HG02938 (cell line): ENCODE measurements at regions not wholly inside any gene's neighbourhood (a gene's known extent, or its start where the extent isn't known, plus 50 kb on each side); places are given as distances from the start of the nearest gene placed in this dataset.

Experiments
- ATAC-seq: cut with Tn5 transposase; IDR thresholded peaks from one replicate; pipeline ENCODE4 v1.9.1; 2021; ENCODE audit warnings: mild to moderate bottlenecking, moderate library complexity; ENCODE audit not compliant: unreplicated experiment

GRCh38 chr11:127219704-127220103 lies 219.1 kb upstream of the KIRREL3 start:
- ATAC-seq, result no peak

- ATAC-seq, result no peak
Measured at GRCh38 chr11:127218275-127218608, 217.7 kb upstream of the KIRREL3 start.

- ATAC-seq, result no peak
Measured at GRCh38 chr11:127217452-127218274, 217.1 kb upstream of the KIRREL3 start.

- no peak for ATAC-seq
Measured at GRCh38 chr11:127205688-127206217, 205.2 kb upstream of the KIRREL3 start.

GRCh38 chr11:127203490-127203889 lies 202.9 kb upstream of the KIRREL3 start:
- ATAC-seq, result no peak

GRCh38 chr11:127202105-127202504 lies 201.5 kb upstream of the KIRREL3 start:
- ATAC-seq, result no peak

- no peak for ATAC-seq
Measured at GRCh38 chr11:127199306-127199801, 198.8 kb upstream of the KIRREL3 start.

- no peak for ATAC-seq
Measured at GRCh38 chr11:127195501-127196120, 195.0 kb upstream of the KIRREL3 start.

- no peak for ATAC-seq
Measured at GRCh38 chr11:127194521-127194920, 194.0 kb upstream of the KIRREL3 start.

GRCh38 chr11:127193950-127194349 lies 193.4 kb upstream of the KIRREL3 start:
- ATAC-seq, result no peak

- ATAC-seq, result no peak
Measured at GRCh38 chr11:127191689-127192088, 191.1 kb upstream of the KIRREL3 start.

- no peak for ATAC-seq
Measured at GRCh38 chr11:127191261-127191660, 190.7 kb upstream of the KIRREL3 start.

- no peak for ATAC-seq
Measured at GRCh38 chr11:127182586-127183203, 182.1 kb upstream of the KIRREL3 start.

GRCh38 chr11:127157225-127157624 lies 156.7 kb upstream of the KIRREL3 start:
- ATAC-seq, result no peak

- no peak for ATAC-seq
Measured at GRCh38 chr11:127149410-127149809, 148.8 kb upstream of the KIRREL3 start.

GRCh38 chr11:127143251-127143650 lies 142.7 kb upstream of the KIRREL3 start:
- ATAC-seq, result no peak

GRCh38 chr11:127138613-127139012 lies 138.0 kb upstream of the KIRREL3 start:
- no peak for ATAC-seq

GRCh38 chr11:127137771-127138280 lies 137.3 kb upstream of the KIRREL3 start:
- ATAC-seq, result no peak

GRCh38 chr11:127136438-127136837 lies 135.9 kb upstream of the KIRREL3 start:
- no peak for ATAC-seq

- ATAC-seq, result no peak
Measured at GRCh38 chr11:127135256-127135655, 134.7 kb upstream of the KIRREL3 start.

GRCh38 chr11:127133061-127133460 lies 132.5 kb upstream of the KIRREL3 start:
- ATAC-seq, result no peak
